ENCODE measurements at regions not wholly inside any gene's neighbourhood (a gene's known extent, or its start where the extent isn't known, plus 50 kb on each side); places are given as distances from the start of the nearest gene placed in this dataset.
"Not testable (repeated sequence)": the region's sequence is repeated elsewhere in the genome, so short reads cannot be mapped to it uniquely, and the experiment has no call there.

DNA sequence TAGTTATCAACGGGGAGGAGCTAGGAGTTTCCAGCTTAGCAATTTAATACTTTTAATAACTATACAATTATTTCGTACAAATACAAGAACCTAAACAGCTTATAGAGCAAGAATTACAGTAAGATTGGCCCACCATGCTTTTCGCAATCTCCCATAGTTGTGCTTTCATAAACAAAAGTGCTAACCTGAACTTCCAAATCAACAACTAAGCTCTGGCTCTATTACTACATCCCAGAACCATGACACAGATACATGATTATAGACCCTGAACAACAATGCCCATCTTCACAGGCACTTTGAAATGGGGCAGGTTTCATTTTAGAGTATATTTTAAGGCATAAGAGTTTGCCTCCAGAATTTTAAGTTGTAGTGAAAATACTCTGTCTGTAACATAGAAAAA, 203.5 kb downstream of the DMRTA1 start:
- DNase-seq (ENCODE audit: low spot score): no peak

DNA sequence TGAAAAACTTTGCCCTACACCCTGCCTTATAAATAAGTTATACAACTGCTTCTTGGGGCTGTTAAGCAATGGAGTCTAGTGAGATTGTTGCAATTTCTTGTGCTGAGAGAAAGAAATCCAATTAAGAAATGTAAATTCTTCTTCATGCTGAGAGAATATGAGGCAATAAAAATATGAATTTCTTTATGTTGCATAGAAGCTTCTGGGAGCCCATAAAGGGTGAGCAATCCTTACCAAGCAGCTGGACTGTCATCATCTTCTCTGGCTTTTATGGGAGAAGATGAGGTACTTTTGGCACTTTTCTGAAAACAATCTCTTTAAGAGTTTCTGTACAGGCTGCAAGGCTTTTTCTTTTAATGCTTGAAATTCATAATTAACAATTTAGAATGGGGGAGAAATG, 204.3 kb downstream of the DMRTA1 start:
- no peak for DNase-seq (ENCODE audit: low spot score)

DNA sequence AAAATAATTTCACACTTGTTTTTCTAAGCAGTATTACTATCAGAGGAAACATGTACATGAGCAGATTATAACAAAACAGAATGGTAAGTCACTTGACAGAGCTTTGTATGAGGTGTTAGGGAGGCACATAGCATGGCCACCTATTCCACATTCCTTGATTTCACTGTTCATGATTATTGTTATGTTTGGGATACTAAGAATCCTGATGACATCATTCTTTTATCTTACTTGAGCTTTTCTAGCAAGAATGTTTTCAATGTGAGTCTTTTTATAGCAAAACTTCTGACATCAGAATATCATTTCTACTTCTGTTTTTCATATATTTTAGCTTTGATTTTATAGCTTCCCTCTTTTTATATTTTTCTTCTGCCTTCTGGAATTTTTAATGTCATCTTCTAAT, 208.2 kb downstream of the DMRTA1 start:
- DNase-seq (ENCODE audit: low spot score): no peak

DNA sequence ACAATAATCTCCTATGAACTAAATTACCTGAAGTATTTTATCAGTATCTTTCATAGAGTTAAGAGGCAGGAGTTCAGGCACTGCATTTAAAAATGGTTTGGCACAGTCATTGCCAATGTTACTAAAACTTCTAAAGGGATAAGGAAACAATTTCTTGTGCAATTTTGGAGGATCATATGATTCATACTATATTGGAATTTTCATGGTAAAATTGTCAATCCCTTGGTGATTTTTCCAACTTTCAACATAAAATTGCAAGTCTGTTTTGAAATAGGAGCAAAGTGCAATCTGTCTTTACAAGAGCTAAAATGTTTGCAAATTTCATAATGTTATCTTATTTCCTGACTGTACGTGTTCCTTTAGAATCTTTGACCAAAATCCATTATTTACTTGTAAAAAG, 211.1 kb downstream of the DMRTA1 start:
- DNase-seq (ENCODE audit: low spot score): no peak

DNA sequence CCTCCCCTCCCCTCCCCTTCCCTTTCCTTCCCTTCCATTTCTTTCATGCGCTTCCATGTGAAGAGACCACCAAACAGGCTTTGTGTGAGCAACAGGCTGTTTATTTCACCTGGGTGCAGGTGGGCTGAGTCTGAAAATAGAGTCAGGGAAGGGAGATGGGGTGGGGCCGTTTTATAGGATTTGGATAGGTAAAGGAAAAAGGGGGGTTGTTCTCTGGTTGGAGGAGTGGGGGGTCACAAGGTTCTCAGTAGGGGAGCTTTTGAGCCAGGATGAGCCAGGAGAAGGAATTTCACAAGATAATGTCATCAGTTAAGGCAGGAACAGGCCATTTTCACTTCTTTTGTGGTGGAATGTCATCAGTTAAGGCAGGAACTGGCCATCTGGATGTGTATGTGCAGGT, 211.9 kb downstream of the DMRTA1 start:
- not testable (repeated sequence) for DNase-seq (ENCODE audit: low spot score)

DNA sequence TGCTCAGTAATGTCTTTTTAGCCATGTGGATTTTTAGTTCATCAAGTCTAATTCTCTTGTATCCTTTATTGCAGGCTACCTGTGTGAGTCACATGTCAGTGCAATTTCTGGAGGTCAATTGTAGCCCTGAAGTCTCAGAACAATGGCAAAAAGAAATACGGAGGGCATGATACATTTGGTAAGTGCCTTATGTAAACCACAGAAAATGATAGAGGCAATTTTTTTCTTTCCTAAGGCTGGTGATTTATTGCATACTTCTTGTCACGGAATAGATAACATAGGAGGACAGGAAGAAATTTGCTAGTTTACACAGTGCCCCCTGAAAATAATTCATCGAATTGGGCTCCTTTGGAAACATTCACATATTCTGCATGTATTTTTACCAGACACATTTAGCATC, 235.9 kb downstream of the DMRTA1 start:
- no peak for DNase-seq (ENCODE audit: low spot score)

DNA sequence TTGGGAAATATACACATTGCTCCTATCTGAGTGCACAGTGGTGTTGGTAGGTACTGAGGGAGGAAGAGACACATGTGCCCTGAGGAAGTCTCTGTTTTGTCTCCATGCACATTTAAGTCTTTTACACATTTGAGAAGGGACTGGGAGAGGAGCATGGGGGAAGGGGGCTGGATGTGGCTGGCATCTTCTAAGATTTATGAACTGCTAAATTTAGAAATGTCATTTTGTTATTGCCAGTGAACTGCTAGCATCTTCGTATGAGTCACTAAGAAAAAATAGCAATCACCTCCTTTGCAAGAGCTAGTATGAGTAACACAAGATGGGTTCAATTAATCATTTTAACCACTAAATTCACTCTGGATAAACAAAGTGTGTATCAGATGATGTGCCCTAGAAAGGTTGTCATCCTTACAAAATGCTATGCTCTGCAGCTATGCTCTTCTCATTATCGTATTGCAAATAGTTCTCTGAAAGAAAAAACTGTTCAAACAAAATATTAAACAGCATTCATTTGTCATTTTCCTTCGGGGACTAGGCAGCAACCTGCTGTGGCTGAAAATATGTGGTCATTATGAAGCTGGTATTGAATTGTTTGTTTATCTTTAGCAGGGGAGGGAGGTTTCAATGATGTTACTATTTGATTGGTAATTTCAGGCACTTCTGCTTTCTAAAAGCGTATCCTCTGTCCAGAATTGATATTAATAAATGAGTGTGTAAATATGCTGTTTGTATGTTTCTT, 236.5 kb downstream of the DMRTA1 start:
- DNase-seq (ENCODE audit: low spot score): peak; percentile 69

DNA sequence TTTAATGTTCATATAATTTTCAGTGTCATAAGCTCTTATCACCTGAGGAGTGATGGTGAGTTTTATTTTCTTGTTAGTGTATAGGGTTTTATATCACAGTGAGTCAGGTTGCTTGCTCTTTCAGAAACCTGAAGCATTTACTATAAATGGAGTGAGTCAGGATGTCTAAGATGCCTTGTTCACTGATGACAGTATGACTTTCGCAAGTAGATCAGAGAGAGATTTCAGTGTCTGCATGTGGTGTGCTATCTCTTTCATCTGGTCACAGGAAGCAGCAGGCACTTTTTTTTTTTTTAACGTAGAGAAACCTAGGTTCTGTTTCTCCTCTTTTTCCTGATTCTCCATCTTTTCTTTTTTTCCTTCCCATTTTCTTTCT, 237.1 kb downstream of the DMRTA1 start:
- peak; percentile 40 for DNase-seq (ENCODE audit: low spot score)

DNA sequence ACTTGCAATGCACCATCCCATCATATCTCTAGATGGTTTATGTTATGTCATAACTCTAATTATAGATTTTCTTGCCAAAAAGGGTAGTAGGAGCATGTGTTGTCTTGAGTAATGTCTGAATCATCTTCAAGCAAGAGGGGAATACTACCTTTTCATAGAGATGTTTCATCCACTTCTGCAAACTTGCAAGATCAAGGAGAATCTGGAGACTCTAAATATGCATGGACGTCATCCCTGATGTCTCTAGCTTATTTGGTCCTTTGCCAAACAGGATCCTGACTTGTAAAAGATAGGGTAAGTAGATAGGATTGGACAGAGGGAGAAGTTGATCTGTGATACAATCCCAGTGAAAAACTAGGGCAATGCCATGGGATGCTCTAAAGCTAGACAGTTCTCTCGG, 246.5 kb downstream of the DMRTA1 start:
- no peak for DNase-seq (ENCODE audit: low spot score)

DNA sequence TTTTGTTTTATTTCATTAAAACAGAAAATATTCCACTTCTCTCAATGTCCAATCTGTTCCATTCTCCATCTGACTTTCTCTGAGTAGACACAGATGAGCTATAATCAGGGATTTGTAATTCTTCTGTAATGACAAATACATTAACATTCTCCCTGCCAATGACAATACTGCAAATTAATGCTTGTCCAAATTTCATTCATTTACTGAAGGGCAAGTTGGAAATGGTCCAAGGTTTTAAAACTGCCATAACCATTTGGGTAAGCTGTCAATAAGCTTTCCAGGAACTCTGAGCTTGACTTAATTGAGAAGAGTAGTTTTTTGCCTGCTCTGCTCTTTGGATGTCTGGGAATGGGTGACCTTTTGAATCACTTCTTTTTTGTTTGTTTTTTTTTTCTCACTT, 253.5 kb downstream of the DMRTA1 start:
- no peak for DNase-seq (ENCODE audit: low spot score)

DNA sequence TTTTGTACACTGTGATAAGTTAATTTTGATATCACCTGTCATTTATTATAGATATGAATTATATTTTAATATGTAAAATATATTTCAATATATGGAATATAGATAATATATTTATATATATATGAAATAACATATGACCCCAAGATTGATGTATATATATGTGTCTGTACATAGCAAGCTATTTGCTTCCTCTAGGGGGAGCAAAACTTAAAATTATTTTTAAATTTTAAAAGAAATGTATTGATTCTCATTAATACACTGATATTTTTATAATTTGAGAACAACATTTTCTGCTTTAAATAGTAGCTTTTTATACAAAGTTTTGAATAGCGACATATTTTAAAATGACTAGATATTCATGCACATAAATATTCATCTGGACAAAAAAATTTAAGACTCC, 272.0 kb downstream of the DMRTA1 start:
- DNase-seq (ENCODE audit: low spot score): no peak

DNA sequence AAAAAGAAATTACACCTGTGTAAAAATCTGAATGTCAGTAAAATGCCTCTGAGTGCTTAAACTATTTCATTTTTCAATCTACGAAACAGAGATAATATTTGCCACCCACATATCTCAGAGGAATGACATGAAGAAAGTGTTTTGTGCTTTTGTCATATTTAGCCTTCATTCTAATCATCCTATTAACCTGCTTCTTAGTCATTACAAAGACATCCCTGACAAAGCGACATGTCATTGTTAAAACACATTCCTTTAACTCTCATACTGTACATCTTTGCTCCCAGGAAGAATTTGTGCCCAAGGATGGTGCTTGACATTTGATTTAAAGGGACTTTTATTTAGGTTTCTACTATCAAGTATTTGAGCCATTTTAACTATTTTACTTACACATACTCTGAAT, 275.9 kb downstream of the DMRTA1 start:
- DNase-seq (ENCODE audit: low spot score): no peak

DNA sequence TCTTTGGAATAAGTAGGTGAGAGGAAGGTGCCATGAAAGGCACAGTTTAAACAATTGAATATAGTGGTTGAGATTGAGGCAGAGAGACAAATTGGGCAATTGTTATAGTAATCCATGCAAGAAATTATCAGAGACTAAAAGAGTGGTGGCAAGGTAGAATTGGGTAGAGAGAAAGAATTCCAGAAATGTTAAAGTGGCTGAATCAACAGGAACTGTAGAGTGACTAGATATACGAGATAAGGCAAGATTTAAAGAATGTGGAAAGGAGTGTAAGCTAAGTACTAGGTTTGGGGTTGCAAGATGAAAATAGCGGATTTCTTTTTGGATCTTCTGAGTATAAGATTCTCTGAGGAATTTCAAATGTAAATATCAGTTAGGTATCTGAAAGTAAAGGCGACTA, 285.2 kb downstream of the DMRTA1 start:
- DNase-seq (ENCODE audit: low spot score): no peak

DNA sequence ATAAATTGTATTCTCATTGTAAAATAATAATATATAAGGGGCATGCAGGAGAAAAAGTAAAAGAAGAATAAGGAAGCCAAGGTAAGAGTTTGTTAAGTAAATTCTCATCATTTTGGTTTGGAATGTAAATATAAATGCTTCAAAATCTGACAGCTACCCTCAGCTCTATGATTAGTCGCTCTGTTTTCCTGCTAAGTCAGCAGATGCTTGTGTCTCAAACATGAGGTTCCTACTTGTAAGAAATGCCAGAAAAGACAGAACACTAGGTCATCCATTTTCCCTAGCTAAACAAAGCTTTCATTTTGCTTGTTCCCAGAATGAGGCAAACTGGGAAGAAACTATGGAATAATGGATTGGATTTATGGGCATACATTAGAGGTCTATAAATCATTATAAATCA, 293.1 kb downstream of the DMRTA1 start:
- DNase-seq (ENCODE audit: low spot score): no peak

DNA sequence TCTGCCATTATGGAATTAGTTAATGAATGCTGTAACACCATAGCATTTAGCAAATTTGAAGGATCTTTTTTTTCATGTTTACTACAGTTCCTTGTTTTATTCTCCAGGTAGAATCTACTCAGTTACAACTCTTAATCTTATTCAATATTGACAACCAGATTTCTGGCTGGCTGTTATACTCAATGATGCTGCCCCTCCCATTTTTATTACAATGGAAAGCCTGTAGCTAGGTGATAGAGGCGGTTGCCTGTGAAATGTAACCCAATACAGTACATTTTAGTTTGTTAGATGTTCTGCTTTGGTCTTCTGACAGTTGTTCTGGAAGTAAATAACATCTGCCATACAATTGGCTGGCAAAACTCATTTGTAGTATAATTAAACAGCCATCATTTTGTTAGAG, 294.2 kb downstream of the DMRTA1 start:
- no peak for DNase-seq (ENCODE audit: low spot score)

DNA sequence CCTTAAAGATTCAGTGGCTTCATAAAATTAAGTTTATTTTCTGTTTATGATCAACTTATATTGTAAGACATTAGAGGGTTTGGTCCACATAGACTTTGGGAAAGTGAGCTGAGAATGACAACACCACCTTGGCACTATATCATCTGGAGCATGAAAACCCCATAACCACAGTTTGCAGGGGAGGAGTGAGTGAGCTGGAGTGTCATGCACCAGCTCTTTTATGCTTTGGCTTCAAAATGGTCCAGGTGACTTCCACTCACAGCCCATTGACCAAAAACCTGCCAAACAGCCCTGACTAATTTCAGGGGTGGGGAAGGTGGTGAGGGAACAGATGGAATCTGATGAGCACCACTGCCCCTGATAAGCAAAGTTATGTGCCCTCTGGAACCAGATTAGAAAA, 295.8 kb downstream of the DMRTA1 start:
- DNase-seq (ENCODE audit: low spot score): no peak

DNA sequence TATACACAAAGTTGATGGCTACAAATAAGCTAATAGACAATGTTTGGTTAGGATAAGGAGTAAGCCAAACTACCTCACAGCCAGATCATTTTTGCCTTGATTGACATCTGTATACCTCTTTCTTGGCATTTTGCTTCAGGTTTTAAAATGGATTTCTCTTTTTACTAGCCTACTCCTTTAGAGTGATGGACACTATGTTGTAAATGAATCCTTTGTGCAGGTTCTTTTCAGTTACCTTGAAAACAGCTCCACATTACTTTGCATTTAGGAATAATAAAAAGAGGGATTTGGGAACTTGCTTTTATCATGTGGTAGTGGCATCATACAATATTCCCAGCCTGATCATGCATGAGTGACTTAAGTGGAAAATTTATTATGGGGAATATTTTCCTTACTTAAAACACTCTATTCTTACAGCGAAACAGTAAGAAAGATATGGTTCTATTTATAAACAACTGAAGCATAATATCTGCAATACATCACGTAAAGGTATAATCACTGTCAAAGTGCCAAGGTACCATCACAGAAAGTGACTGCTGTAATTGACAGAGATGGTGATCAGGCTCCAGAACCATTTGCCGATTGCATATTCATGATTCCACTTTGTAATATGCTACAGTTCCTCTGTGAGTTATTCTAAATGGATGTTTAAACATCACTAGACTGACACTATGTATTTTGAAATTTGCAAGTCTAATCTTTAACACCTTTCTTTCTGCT, 327.0 kb downstream of the DMRTA1 start:
- DNase-seq (ENCODE audit: low spot score): no peak

DNA sequence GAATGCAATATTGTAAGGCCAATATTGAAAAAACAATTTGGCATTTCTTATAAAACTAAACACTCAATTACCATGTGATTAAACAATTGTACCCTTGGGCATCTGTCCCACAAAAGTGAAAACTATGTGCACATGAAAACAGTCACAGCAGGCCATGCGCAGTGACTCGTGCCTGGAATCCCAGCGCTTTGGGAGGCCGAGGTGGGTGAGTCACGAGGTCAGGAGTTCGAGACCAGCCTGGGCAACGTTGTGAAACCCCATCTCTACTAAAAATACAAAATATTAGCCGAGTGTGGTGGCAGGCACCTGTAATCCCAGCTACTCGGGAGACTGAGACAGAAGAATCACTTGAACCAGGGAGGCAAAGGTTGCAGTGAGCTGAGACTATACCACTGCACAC, 343.7 kb downstream of the DMRTA1 start:
- DNase-seq (ENCODE audit: low spot score): no peak

DNA sequence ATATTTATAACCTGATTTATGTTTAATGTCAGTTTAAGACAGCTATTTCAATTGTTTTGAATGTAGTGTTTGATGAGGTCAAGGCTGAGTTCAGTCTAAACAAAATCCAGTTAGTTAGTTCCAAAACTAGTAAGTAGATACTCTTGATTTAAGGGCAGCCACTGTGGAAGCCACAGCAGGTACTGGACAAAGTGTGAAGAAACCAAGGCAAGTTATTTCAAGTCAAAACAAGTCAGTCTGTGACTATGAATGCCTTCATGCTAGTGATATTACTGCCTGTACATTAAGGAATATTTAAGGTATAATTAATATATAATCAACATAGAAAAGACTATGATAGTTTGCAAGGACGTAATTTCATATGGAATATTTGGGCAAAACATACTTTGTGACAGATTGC, 362.3 kb downstream of the DMRTA1 start:
- no peak for DNase-seq (ENCODE audit: low spot score)

DNA sequence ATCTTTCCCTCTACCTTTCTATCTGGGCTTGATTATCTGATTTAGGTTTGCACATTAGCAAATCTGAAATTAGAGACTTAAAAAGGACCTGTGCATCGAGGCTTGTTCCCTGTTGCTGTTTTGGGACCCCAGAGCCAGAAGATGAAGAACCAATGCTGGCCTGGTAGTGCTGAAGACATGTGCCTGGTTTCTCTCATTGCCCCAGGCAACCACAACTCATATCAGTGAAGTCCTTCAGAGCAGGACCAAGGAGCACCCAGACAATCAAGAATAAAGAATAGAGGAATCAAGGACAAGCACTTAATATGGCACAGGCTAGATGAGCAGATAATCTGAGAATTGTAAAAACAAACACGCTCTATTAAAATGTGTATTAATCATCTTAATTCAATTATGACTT, 362.7 kb downstream of the DMRTA1 start:
- no peak for DNase-seq (ENCODE audit: low spot score)

DNA sequence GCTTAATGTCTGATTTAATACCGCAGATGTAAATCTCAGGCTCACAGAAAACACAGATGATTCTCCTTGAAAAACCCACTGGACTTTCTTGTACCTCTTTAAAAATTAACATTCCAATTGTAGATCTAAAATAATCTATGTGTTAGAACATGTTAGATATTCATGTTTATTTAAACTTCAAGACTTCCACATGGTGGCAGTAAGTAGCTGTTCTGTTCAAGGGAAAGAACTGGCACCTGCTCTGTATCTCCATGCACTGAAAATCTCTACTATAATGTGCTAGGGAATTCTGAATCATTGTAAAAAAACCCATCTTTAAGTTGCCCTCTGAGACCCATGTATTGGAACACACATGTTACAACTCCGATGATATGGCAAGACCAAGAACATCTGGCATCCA, 366.9 kb downstream of the DMRTA1 start:
- no peak for DNase-seq (ENCODE audit: low spot score)

DNA sequence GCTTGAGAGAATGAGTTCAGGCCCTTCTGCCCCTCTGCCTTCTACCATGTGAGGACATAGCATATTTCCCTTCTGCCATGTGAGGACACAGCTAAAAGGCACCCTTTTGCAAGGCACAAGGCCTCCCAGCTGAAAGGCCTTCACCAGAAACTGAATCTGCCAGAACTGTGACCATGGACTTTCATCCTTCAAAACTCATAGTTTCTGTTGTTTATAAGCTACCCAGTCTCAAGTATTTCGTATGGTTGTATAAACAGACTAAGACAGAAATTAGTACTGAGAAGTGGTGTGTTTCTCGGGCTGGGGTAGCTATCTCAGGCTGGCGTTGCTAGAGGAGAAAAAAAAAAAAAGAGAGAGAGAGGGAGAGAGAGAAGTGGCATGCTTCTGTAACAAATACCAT, 368.6 kb downstream of the DMRTA1 start:
- DNase-seq (ENCODE audit: low spot score): no peak

DNA sequence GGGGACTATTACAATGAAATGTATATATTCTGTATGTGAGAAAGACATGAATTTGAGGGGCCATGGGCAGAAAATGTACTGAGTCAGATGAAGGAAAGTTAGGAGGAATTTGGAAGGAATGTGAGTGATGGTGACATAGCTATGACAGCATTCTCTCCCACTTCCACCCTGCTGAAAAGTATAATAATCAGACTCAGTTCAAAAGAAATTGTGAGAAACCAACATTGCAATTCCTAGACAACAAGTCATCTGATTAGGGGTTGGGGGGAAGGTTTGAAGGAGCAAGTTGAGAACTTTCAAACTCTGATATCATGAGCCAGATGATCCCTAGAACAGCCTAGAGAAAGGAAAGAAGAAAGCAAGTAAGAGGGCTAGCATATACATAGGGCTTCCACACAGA, 370.6 kb downstream of the DMRTA1 start:
- no peak for DNase-seq (ENCODE audit: low spot score)

DNA sequence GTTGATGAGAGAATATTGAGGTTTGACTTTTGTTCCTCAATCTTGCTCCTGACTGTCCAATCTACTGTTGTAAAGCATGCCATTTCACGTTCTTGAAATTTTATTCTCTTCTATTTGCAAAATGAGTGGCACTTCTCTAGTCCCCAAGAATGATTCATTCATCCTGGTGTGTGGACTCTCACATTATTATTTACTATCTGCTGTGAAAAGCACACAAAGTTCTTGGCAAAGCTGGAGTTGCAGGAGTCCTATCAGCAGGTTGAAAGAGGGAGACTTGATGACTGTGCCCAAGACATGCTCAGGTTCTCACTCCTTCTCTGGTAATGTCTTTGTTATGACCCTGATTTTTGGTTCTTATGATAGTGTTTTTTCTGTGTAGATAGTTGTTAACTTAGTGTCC, 382.6 kb downstream of the DMRTA1 start:
- DNase-seq (ENCODE audit: low spot score): no peak
